Skeletal muscle tissue (tissue), 3 donors: ENCODE measurements at regions not wholly inside any gene's neighbourhood (a gene's known extent, or its start where the extent isn't known, plus 50 kb on each side); places are given as distances from the start of the nearest gene placed in this dataset.
"Not testable (repeated sequence)": the region's sequence is repeated elsewhere in the genome, so short reads cannot be mapped to it uniquely, and the experiment has no call there.

Experiments
- H3K27ac ChIP-seq: one replicate; pipeline ENCODE4 v1.7.0; 2013; ENCODE audit warnings: mild to moderate bottlenecking, low read depth, low read length, inconsistent platforms
- H3K27me3 ChIP-seq, 3 donors: one replicate each; pipeline ENCODE4 v1.7.0; 2013; ENCODE audit warnings: low read length in 3 of 3; ENCODE audit not compliant: control insufficient read depth in 3 of 3, insufficient read depth in 3 of 3
- H3K36me3 ChIP-seq, 3 donors: one replicate each; pipeline ENCODE4 v1.7.0; 2013; ENCODE audit warnings: low read length in 3 of 3; ENCODE audit not compliant: control insufficient read depth in 3 of 3, insufficient read depth in 3 of 3
- H3K4me1 ChIP-seq, 3 donors: one replicate each; pipeline ENCODE4 v1.7.0; 2013; ENCODE audit warnings: low read length in 3 of 3, mild to moderate bottlenecking in 3 of 3; ENCODE audit not compliant: control insufficient read depth in 3 of 3, insufficient read depth in 3 of 3
- H3K4me3 ChIP-seq, 3 donors: one replicate each; pipeline ENCODE4 v1.7.0; 2013; ENCODE audit warnings: low read length in 3 of 3
- H3K9ac ChIP-seq, 3 donors: one replicate each; pipeline ENCODE4 v1.7.0; 2013; ENCODE audit warnings: low read length in 3 of 3, mild to moderate bottlenecking in 3 of 3, moderate library complexity in 2 of 3, low read depth in 1 of 3
- H3K9me3 ChIP-seq, 3 donors: one replicate each; pipeline ENCODE4 v1.7.0; 2013; ENCODE audit warnings: low read length in 3 of 3; ENCODE audit not compliant: control insufficient read depth in 3 of 3
- donor health status: Osteomylitis.

DNA sequence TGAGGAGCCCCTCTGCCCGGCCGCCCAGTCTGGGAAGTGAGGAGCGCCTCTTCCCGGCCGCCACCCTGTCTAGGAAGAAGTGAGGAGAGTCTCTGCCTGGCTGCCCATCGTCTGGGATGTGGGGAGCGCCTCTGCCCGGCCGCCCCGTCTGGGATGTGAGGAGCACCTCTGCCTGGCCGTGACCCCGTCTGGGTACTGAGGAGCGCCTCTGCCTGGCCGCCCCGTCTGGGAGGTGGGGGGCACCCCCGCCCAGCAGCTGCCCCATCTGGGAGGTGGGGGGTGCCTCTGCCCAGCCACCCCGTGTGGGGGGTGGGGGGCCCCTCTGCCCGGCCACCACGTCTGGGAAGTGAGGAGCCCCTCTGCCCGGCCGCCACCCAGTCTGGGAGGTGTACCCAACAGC is 293.9 kb downstream of the SI start:
- not testable (repeated sequence) for H3K27me3 ChIP-seq, H3K27ac ChIP-seq, H3K9ac ChIP-seq, H3K4me3 ChIP-seq, H3K4me1 ChIP-seq, H3K36me3 ChIP-seq, H3K9me3 ChIP-seq

DNA sequence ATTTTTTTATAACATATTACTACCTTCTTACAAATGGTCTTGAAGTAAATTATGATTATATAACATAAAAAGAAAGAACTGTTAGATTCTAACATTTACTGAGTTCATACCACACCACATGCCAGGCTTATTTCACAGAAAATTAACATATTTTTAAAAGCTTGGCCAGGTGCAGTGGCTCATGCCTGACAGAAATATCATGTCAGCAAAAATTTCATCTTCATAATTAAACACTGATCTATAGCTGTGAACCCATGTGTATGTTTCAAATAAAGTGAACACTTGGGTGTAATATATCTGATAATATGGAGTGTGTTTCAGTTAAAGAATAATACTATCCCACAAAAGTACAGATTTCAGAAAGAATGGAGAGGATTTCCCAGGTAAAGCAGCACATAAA is 296.5 kb downstream of the SI start:
- Histone ChIP-seq H3K9me3 (peaks cover 0 to 4% (median 0%) of the 10 kb centered on the region in 3 donors), H3K27me3 (no peaks in the 10 kb centered on the region), H3K4me1 (no peaks in the 10 kb centered on the region), H3K36me3 (no peaks in the 10 kb centered on the region), H3K27ac (no peak overlapping the region), H3K9ac (no peak overlapping the region), H3K4me3 (no peak overlapping the region)

DNA sequence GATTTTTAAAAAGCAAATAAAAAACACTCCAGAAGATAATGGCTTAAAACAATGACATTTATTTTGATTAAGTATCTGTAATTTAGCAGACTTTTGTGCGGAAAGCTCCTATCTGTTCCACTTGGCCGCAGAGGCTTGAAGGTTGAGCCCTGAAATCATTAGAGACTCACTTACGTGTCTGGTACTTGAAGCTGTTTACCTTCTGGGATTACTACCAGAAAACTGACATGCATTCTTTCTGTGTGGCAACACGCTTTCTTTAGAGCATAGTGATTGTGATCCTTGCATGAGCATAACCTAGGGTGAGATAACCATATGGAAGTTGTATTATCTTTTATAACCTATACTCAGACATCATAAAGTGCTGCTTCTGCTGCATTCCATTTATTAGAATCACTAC is 298.5 kb downstream of the SI start:
- Histone ChIP-seq H3K36me3 (no peaks in the 10 kb centered on the region), H3K27me3 (no peaks in the 10 kb centered on the region), H3K27ac (no peak overlapping the region), H3K9ac (no peak overlapping the region), H3K4me3 (no peak overlapping the region), H3K4me1 (no peaks in the 10 kb centered on the region), H3K9me3 (peaks cover 0 to 4% (median 0%) of the 10 kb centered on the region in 3 donors)

DNA sequence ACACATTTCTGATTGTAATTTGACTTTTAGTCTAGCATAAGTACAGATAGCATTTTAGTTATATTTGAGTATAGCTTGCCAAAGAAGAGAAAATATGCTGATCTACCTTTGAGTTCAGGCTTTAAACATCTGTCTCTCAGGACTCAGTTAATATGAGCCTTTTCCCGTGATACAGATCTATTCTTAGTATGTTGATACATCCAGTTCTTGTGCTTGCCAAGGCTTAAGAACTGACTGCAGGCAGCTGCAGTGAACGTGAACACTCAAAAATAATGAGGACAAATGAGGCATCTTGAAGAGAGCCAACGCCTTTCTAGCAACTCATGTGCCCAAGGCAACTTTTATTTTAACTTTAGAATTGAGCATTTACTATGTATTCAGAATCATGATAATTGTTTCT is 325.5 kb downstream of the SI start:
- no peak overlapping the region for H3K9ac ChIP-seq
- no peaks in the 10 kb centered on the region for H3K9me3 ChIP-seq
- no peaks in the 10 kb centered on the region for H3K27me3 ChIP-seq
- H3K36me3 ChIP-seq = no peaks in the 10 kb centered on the region
- no peak overlapping the region for H3K4me3 ChIP-seq
- no peaks in the 10 kb centered on the region for H3K4me1 ChIP-seq
- H3K27ac ChIP-seq = no peak overlapping the region

DNA sequence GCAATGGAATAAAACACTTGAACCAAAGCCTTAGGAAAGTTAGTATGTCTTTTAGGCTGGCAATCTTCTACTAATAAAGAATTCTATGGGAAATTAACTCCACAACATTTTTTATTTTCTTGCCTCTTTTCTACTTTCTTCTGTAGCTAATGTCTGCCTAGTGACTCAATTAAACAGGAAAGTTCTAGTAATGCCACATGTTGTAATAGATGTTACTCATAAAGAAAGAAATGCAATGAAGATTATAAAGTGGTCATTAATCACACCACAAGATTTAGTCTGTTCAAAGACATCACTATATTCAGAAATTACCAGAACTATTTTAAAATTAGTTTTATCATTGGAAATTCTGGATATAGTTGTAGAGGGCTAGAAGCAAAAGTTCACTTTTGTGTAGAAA is 329.7 kb downstream of the SI start:
- no peaks in the 10 kb centered on the region for H3K27me3 ChIP-seq
- H3K4me1 ChIP-seq = no peaks in the 10 kb centered on the region
- H3K36me3 ChIP-seq = no peaks in the 10 kb centered on the region
- H3K9ac ChIP-seq = no peak overlapping the region
- no peaks in the 10 kb centered on the region for H3K9me3 ChIP-seq
- no peak overlapping the region for H3K27ac ChIP-seq
- H3K4me3 ChIP-seq = no peak overlapping the region

DNA sequence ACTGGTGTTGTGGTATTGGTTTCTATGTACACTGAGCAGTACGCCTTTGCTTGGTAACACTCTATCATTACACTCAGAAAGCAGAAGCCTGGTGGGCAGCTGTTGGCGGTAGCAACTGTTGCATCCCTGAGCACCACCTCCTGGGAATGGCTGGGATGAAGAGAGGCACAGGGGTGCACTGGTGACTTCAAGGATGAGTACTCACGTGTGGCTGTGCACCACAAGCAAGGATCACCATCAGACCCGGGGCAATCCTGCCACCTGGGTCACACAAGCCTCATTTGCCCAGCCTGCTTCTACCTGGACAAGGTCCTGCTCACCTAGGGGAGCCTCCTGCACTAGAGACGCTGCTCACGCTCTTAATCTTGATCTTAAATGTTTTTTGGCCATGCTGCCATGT is 336.4 kb downstream of the SI start:
- Histone ChIP-seq H3K27me3 (no peaks in the 10 kb centered on the region), H3K9me3 (no peaks in the 10 kb centered on the region), H3K4me1 (no peaks in the 10 kb centered on the region), H3K36me3 (no peaks in the 10 kb centered on the region), H3K4me3 (no peak overlapping the region), H3K27ac (no peak overlapping the region), H3K9ac (no peak overlapping the region)

DNA sequence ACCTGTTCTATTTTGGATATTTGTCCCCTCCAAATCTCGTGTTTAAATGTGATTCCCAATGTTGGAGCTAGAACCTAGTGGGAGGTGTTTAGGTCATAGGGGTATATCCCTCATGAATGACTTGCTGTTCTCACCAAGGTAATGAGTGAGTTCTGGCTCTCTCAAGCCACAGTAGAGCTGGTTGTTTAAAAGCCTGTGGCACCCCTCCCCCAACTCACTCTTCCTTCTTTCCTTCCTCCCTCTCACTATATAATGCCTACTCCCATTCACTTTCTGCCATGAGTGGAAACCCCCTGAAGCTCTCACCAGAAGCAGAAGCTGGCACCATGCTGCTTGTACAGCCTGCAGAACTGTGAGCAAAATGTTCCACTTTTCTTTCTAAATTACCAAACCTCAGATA is 341.1 kb downstream of the SI start:
- no peaks in the 10 kb centered on the region for H3K27me3 ChIP-seq

DNA sequence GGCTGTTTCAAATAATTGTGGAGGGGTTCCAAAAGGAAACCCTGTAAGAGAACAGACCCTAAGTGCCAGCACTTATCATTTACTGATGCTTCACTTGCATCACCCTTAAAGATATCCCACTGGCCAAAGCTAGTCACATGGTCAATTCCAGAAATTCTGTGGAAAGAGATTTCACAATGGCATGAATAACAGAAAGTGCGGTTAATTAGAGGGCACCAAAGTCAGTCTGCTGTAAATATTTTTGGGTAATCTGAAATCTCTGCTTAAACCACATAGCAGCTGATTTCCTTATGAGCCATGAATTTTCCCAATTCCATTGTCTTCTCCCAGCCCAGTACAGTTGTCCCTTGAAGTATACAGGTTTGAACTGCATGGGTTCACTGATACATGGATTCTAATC is 346.1 kb downstream of the SI start:
- Histone ChIP-seq H3K36me3 (no peaks in the 10 kb centered on the region), H3K4me1 (no peaks in the 10 kb centered on the region), H3K4me3 (no peak overlapping the region), H3K9me3 (no peaks in the 10 kb centered on the region), H3K27ac (no peak overlapping the region), H3K9ac (no peak overlapping the region), H3K27me3 (no peaks in the 10 kb centered on the region)

More for the DNA sequence above, 341.1 kb downstream of the SI start:
- no peak overlapping the region for H3K27ac ChIP-seq
- no peak overlapping the region for H3K4me3 ChIP-seq
- no peaks in the 10 kb centered on the region for H3K36me3 ChIP-seq
- H3K9ac ChIP-seq = no peak overlapping the region
- H3K9me3 ChIP-seq = no peaks in the 10 kb centered on the region
- H3K4me1 ChIP-seq = no peaks in the 10 kb centered on the region

DNA sequence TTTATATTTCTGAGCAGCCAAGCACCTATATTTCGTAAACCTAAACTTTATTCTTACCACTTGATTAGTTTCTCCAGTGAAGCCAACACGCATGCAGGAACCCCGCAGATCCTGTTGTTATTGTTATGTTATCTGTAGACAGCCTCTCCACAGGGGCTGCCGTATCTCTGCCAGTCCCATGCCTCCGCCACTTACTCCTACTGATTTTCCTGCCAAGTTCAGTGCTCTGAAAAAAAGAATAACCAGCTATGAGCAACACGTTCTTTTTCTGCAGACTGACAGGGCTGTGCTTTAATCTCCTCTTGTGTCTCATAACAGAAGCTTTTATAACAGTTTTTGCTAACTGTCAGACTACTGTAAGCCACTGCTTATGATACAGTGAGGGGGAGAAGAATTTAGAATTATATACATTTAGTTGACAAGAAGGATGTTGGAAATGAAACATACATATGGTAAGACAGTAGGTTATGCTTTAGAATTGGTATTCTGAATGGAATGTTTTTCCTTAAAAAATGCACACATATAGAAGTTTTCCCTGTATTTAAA is 347.4 kb downstream of the SI start:
- H3K27me3 ChIP-seq = no peaks in the 10 kb centered on the region
- H3K9ac ChIP-seq = no peak overlapping the region
- H3K36me3 ChIP-seq = no peaks in the 10 kb centered on the region
- H3K4me1 ChIP-seq = no peaks in the 10 kb centered on the region
- no peak overlapping the region for H3K27ac ChIP-seq
- no peak overlapping the region for H3K4me3 ChIP-seq
- H3K9me3 ChIP-seq = no peaks in the 10 kb centered on the region

DNA sequence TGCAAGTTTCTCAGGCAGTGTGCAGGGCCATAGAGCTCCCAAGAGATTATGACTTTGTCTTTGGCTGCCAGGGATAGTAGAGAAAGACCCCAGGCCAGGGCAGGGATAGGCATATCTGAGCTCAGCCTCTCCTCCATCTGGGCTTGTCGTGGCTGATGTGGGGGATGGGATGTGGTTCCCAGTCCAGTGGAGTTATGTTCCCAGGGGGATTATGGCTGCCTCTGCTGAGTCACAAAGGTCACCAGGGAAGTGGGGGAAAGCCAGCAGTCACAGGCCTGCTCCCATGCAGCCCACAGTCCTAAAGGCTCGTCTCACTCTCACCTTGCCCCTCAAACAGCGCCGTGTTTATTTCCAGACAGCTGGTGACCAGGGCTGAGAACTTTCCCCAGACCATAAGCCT is 354.9 kb downstream of the SI start:
- Histone ChIP-seq H3K36me3 (no peaks in the 10 kb centered on the region), H3K27ac (no peak overlapping the region), H3K4me1 (no peaks in the 10 kb centered on the region), H3K4me3 (no peak overlapping the region), H3K27me3 (no peaks in the 10 kb centered on the region), H3K9me3 (no peaks in the 10 kb centered on the region), H3K9ac (no peak overlapping the region)

DNA sequence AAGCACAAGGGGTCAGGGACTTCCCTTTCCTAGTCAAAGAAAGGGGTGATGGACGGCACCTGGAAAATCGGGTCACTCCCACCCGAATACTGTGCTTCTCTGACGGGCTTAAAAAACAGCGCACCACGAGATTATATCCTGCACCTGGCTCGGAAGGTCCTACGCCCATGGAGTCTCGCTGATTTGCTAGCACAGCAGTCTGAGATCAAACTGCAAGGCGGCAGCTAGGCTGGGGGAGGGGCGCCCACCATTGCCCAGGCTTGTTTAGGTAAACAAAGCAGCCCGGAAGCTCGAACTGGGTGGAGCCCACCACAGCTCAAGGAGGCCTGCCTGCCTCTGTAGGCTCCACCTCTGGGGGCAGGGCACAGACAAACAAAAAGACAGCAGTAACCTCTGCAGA is 375.5 kb downstream of the SI start:
- not testable (repeated sequence) for H3K4me3 ChIP-seq, H3K27me3 ChIP-seq, H3K9me3 ChIP-seq, H3K27ac ChIP-seq, H3K4me1 ChIP-seq, H3K36me3 ChIP-seq, H3K9ac ChIP-seq
